Right lobe of liver (tissue), 4 donors: ENCODE measurements at regions not wholly inside any gene's neighbourhood (a gene's known extent, or its start where the extent isn't known, plus 50 kb on each side); places are given as distances from the start of the nearest gene placed in this dataset.

Experiments used
- CTCF ChIP-seq, 4 donors: fragments of 200-600 bp in 3 of 4; fragments of 450-650 bp in 1 of 4; IDR thresholded peaks; one replicate each; pipeline versions ENCODE4 v1.5.1 to v1.8.0; 2016 to 2022; ENCODE audit warnings: antibody characterized with exemption in 4 of 4, mild to moderate bottlenecking in 2 of 4
- POLR2A ChIP-seq: fragments of 450-650 bp; IDR thresholded peaks from one replicate; pipeline ENCODE4 v1.6.1; 2017; ENCODE audit warnings: antibody characterized with exemption, mild to moderate bottlenecking
- donor health status: DM: no; HTN: no; CAD: no.
- donor health status: DM: no; HTN: no; CAD: no.
- donor health status: DM: no; HTN: yes; CAD: no.

DNA sequence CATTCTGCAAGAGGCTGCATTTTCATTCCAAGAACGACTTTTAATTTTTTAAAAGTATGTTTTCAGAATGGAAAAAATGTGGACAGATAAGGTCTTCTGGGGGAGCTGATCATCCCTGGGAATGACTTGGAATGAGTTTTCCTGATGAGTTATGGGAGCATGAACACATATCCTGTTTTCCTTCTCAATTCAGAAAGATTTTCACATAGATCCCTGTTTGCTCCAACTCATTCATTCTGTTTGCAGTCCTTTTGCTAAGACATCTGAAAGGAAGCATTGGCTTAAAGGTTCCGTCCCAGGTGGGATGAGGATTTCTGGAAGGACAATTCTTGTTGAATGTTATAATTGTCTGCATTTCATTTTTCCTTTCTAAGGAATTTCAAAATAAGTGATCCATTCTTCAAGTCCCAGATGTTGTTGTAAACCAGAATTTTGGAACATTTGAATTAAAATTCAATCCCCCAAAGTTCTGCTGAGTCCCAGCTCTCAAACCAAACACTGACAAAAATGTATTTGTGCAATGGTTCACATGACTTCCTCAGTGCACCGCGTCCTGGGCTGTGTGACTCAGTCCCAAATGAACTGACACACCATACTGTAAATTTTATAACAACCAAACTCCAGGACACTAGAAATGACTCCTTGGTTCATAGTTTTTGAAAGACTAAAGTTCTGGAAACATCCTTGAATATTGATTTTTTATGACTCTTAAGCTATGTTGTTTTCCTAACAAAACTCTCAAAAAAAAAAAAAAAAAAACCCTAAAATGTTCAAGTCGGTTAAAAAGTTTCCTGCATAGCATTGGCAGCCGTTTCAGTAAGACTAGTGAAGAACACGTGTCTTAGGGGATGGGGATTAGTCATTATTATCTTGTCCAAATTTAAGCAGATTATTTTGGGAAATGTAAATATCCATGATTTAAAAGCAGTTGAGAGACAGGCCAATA is 281.8 kb upstream of the TCF4 start:
- TF ChIP-seq CTCF (IDR thresholded peaks at IDR 0.05) (no peak), POLR2A (no peak)
